ENCODE measurements at regions not wholly inside any gene's neighbourhood (a gene's known extent, or its start where the extent isn't known, plus 50 kb on each side); places are given as distances from the start of the nearest gene placed in this dataset.

DNA sequence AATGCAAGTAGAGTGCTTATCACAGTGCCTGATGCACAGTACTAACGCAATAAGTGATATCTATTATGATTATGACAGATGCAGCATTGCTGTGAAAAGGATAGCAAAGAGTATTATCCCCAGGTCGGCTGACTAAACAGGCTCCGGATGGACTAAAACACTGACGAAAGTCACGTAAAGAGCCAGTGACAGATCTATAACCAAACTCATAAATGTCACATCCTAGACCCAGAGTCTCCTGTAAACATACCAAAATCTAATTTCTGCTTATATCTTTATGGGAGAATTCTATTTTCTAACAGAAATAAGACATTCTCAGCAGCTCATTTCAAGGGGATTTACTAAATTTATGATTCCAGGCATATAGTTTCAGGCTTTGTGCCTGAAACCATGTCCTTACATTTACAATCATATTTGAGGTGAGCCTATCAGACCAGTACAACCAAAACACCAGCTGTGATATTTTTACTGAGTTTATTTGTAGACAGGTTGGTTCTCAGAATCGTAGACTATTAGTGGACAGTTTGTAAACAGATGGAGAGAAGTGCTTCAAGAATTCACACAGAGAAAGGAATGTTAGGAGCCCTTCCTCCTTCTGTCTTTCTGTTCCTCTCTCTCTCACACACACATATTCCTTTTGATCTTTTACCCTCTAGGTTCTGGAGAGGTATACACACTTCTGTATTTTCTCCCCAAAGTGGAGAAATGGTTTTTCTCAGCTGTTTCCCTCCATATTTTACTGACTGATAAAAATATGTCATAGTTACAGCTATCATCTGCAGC, 52.4 kb upstream of the WDR26 start:
- no peak for DNase-seq (ENCODE audit: extremely low read depth, insufficient read length)
- no peak overlapping the region for H3K4me3 ChIP-seq (replicated peaks; ENCODE audit: low read depth, low read length)
- H3K36me3 ChIP-seq (ENCODE audit: control insufficient read depth, insufficient read depth, low read length): no peaks in the 10 kb centered on the region
- TF ChIP-seq, protein P1, sequence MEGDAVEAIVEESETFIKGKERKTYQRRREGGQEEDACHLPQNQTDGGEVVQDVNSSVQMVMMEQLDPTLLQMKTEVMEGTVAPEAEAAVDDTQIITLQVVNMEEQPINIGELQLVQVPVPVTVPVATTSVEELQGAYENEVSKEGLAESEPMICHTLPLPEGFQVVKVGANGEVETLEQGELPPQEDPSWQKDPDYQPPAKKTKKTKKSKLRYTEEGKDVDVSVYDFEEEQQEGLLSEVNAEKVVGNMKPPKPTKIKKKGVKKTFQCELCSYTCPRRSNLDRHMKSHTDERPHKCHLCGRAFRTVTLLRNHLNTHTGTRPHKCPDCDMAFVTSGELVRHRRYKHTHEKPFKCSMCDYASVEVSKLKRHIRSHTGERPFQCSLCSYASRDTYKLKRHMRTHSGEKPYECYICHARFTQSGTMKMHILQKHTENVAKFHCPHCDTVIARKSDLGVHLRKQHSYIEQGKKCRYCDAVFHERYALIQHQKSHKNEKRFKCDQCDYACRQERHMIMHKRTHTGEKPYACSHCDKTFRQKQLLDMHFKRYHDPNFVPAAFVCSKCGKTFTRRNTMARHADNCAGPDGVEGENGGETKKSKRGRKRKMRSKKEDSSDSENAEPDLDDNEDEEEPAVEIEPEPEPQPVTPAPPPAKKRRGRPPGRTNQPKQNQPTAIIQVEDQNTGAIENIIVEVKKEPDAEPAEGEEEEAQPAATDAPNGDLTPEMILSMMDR (IDR thresholded peaks at IDR 0.05; ENCODE audit: insufficient read depth, low read length, poor library complexity, severe bottlenecking): no peak
- no peaks in the 10 kb centered on the region for H3K27me3 ChIP-seq (replicated peaks; ENCODE audit: control insufficient read depth, insufficient read depth, low read length)

DNA sequence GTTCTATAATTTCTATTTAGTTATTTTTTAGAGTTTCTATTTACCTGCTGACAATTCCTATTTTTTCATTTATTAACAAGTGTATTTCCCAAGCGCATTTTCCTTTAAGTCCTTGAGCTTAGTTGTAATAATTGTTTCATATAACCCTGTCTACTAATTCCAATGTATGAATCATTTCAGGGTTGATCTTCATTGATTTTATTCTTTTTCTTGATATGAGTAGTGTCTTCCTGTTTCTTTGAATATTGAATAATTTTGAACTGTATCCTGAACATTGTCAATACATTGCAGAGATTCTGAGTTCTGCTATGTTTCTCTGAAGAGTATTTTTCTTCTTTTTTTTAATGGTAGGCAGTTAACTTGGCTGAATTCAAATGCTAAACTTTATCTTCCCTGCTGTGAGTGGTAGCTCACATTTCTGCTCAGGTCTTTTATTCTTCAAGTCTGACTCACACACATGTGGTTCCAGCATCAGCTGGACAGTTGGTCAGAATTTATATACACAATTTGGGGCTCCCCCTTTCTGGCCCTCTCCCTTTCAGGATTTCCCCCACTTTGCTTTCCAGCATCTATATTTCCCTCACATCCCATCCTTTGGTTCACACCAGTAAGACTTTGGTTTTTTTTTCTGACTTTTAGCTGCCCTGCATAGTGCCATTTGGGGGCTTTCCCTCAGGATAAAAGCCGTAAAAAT, 54.4 kb upstream of the WDR26 start:
- Histone ChIP-seq H3K4me3 (replicated peaks; ENCODE audit: low read depth, low read length) (no peak overlapping the region), H3K27me3 (replicated peaks; ENCODE audit: control insufficient read depth, insufficient read depth, low read length) (no peaks in the 10 kb centered on the region), H3K36me3 (ENCODE audit: control insufficient read depth, insufficient read depth, low read length) (no peaks in the 10 kb centered on the region)
- no peak for DNase-seq (ENCODE audit: extremely low read depth, insufficient read length)
- TF ChIP-seq, protein P1 (IDR thresholded peaks at IDR 0.05; ENCODE audit: insufficient read depth, low read length, poor library complexity, severe bottlenecking): no peak

DNA sequence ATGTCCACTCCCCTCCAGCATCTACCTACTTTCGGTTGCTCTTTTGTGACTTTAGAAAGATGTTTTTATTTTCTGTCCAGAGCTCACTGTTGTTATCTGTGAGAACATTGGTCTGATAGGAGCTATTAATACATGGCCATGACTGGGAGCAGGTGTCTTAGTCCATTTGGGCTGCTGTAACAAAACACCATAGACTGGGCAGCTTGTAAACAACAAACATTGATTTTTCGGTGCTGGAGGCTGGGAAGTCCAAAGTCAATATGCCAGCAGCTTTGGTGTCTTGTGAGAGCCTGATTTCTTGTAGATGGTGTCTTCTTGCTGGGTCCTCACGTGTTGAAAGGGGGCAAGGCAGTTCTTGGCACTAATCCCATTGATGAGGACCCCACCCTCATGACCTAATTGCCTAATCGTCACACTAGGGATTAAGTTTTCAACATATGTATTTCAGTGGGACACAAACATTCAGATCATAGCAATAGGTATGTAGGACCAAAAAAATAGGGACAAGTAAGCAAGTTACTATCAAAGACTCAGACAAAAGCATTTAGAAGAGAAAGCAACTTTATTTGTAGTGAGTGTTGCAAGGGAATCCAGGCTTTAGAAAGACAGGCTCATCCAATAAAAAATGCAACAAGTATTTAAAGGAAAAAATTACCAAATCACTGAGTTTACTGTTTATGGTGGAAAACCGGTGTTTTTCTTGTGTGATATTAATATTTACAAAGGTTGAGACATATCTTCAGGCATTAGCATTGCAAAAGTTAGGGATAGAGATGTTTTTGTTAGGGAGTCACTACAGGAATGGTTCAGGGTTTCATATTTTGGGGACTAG, 55.2 kb upstream of the WDR26 start:
- TF ChIP-seq, protein P1 (IDR thresholded peaks at IDR 0.05; ENCODE audit: insufficient read depth, low read length, poor library complexity, severe bottlenecking): no peak

DNA sequence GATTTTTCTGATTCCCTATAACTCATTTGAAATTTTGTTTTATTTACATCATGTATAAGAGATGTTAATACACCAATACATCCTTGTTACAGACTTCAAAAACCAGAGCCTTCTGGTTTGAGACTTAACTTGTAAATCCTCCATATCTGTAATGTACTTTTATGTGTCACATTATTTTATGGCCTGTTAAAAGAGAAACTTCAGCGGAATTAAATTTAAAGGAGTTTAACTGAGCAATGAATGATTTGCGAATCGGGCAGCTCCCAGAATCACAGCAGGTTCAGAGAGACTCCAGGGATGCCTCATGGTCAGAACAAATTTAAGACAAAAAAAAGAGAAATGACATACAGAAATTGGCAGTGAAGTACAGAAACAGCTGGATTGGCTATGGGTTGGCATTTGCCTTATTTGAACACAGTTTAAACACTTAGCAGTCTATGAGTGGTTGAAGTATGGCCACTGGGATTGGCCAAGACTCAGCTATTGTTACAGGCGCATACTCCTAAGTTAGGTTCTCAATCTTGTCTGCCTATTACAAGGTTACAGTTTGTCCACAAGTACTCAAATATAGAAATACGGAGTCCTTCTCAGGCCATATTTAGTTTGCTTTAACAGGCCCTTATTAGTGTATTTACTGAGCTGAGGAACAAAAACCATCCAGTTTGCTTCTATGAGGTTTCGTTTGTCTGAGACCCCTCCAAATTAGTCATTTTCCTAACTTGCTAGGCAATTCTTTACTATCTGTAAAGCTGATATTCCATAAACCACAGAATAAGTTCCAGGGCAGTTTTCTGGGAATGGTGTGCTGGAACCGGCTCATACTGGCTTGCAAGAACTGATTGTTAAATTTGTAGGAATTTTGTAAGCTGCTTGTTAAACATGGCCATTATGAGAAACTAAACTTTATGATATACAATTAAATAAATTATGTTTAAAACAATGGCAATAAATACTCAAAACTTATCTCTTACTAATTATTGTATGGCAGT, 56.2 kb upstream of the WDR26 start:
- H3K4me3 ChIP-seq (replicated peaks; ENCODE audit: low read depth, low read length): no peak overlapping the region
- no peaks in the 10 kb centered on the region for H3K27me3 ChIP-seq (replicated peaks; ENCODE audit: control insufficient read depth, insufficient read depth, low read length)
- no peak for DNase-seq (ENCODE audit: extremely low read depth, insufficient read length)
- TF ChIP-seq, protein P1 (IDR thresholded peaks at IDR 0.05; ENCODE audit: insufficient read depth, low read length, poor library complexity, severe bottlenecking): no peak
- no peaks in the 10 kb centered on the region for H3K36me3 ChIP-seq (ENCODE audit: control insufficient read depth, insufficient read depth, low read length)

More for the DNA sequence above, 55.2 kb upstream of the WDR26 start:
- H3K27me3 ChIP-seq (replicated peaks; ENCODE audit: control insufficient read depth, insufficient read depth, low read length): no peaks in the 10 kb centered on the region
- no peak overlapping the region for H3K4me3 ChIP-seq (replicated peaks; ENCODE audit: low read depth, low read length)
- no peak for DNase-seq (ENCODE audit: extremely low read depth, insufficient read length)
- no peaks in the 10 kb centered on the region for H3K36me3 ChIP-seq (ENCODE audit: control insufficient read depth, insufficient read depth, low read length)

DNA sequence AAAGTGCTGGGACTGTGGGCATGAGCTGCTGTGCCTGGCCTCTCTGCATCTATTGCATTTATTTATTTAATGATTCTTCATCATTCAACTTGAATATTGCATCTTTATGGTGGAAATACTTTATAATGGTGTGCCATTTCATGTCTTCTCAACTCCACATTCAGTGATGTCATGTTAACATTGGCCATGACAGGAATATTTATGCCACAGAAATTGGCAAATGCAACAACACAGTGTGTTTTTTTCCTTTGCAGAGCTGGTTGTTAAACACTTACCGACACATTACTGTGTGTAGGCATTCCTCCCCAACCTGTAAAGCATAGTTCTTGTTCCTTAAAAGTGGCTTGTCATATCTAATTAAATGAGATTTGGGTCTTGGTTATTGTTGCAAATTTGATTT, 57.4 kb upstream of the WDR26 start:
- DNase-seq (ENCODE audit: extremely low read depth, insufficient read length): no peak
- Histone ChIP-seq H3K27me3 (replicated peaks; ENCODE audit: control insufficient read depth, insufficient read depth, low read length) (no peaks in the 10 kb centered on the region), H3K4me3 (replicated peaks; ENCODE audit: low read depth, low read length) (no peak overlapping the region), H3K36me3 (ENCODE audit: control insufficient read depth, insufficient read depth, low read length) (no peaks in the 10 kb centered on the region)
- TF ChIP-seq, protein P1 (IDR thresholded peaks at IDR 0.05; ENCODE audit: insufficient read depth, low read length, poor library complexity, severe bottlenecking): no peak
